Endothelial cell of umbilical vein (primary cell): ENCODE measurements at regions not wholly inside any gene's neighbourhood (a gene's known extent, or its start where the extent isn't known, plus 50 kb on each side); places are given as distances from the start of the nearest gene placed in this dataset.

Source experiments
- BruUV-seq: library from RNA; stranded (reverse); fragments of 400-500 nt; replicated peaks from 2 replicates; lab custom pipeline; 2021; lab: Mats Ljungman, UMichigan
- CTCF ChIA-PET: fragments of 300-600, 350-600 bp; sonication (Branson Sonifier 250); formaldehyde crosslinking; loops from one replicate; lab custom pipeline; 2021; ENCODE audit warnings: antibody characterized with exemption, inconsistent platforms; lab: Charles Lee
- POLR2A ChIA-PET: fragments of 300-600, 350-600 bp; sonication (Branson Sonifier 250); formaldehyde crosslinking; loops from one replicate; lab custom pipeline; 2021; ENCODE audit warnings: antibody characterized with exemption, inconsistent platforms; lab: Charles Lee
- DNase-seq: peaks from one replicate; pipeline ENCODE4 v3.0.0-alpha.2; 2011; ENCODE audit warnings: low read depth, low spot score
- FAIRE-seq: peaks from 2 replicates; lab custom pipeline; 2011; peaks lifted over from hg19 to GRCh38; lab: Jason Lieb, UNC
- H2AFZ ChIP-seq: 2 replicates; pipeline ENCODE4 v1.6.0; 2012; ENCODE audit warnings: low read depth, low read length, control low read depth, inconsistent platforms
- H3K27ac ChIP-seq: 2 replicates; pipeline ENCODE4 v1.5.1; 2011; ENCODE audit warnings: low read depth, mild to moderate bottlenecking, control low read depth, low read length, moderate library complexity; ENCODE audit not compliant: insufficient read depth
- H3K27me3 ChIP-seq, 2 experiments: 2 replicates each; pipeline versions ENCODE4 v1.6.0 to v1.6.1; 2011; ENCODE audit warnings: low read length in 2 of 2, mixed read lengths in 1 of 2; ENCODE audit not compliant: control insufficient read depth in 2 of 2, insufficient read depth in 2 of 2
- H3K36me3 ChIP-seq, 2 experiments: 2 replicates in 1 of 2; 3 replicates in 1 of 2; pipeline ENCODE4 v1.5.1; 2011; ENCODE audit warnings: low read length in 2 of 2, mild to moderate bottlenecking in 1 of 2, moderate library complexity in 1 of 2; ENCODE audit not compliant: control insufficient read depth in 2 of 2, insufficient read depth in 2 of 2; ENCODE audit errors: extremely low read depth in 1 of 2
- H3K4me1 ChIP-seq: 3 replicates; pipeline ENCODE4 v1.5.1; 2011; ENCODE audit warnings: mild to moderate bottlenecking, low read length; ENCODE audit not compliant: control insufficient read depth, insufficient read depth; ENCODE audit errors: extremely low read depth
- H3K4me2 ChIP-seq: 2 replicates; pipeline ENCODE4 v1.6.1; 2011; ENCODE audit warnings: low read length, control low read depth, mixed read lengths; ENCODE audit not compliant: insufficient read depth
- H3K4me3 ChIP-seq, 3 experiments: fragments of 200-600 bp in 1 of 3; sonication (generic), shearing (Covaris generic) in 1 of 3; replicated peaks in 1 of 3; 2 replicates each; pipeline ENCODE4 v1.5.1; 2011 to 2016; ENCODE audit warnings: control low read depth in 3 of 3, low read length in 3 of 3, mild to moderate bottlenecking in 2 of 3, inconsistent platforms in 1 of 3, low read depth in 1 of 3, moderate library complexity in 1 of 3; ENCODE audit not compliant: insufficient read depth in 1 of 3
- H3K79me2 ChIP-seq: 2 replicates; pipeline ENCODE4 v1.6.0; 2012; ENCODE audit warnings: low read length, inconsistent platforms; ENCODE audit not compliant: control insufficient read depth, insufficient read depth
- H3K9ac ChIP-seq: replicated peaks from 2 replicates; pipeline ENCODE3; 2011; ENCODE audit warnings: low read length, control low read depth; ENCODE audit not compliant: insufficient read depth; ENCODE audit errors: extremely low read depth
- H3K9me1 ChIP-seq: replicated peaks from 3 replicates; pipeline ENCODE4 v1.6.0; 2011; ENCODE audit warnings: mild to moderate bottlenecking, low read length; ENCODE audit not compliant: control insufficient read depth, insufficient read depth; ENCODE audit errors: extremely low read depth
- H3K9me3 ChIP-seq: replicated peaks from 2 replicates; pipeline ENCODE4 v1.5.1; 2012; ENCODE audit warnings: low read length, inconsistent platforms; ENCODE audit not compliant: control insufficient read depth, insufficient read depth
- H4K20me1 ChIP-seq: replicated peaks from 2 replicates; pipeline ENCODE3; 2011; ENCODE audit warnings: mild to moderate bottlenecking, low read length; ENCODE audit not compliant: control insufficient read depth, insufficient read depth; ENCODE audit errors: extremely low read depth
- CTCF ChIP-seq, 2 donors: IDR thresholded peaks; 1 replicate in 1 of 2; 2 replicates in 1 of 2; pipeline ENCODE4 v1.5.1; 2011; ENCODE audit warnings: low read length in 2 of 2, mild to moderate bottlenecking in 2 of 2, moderate library complexity in 2 of 2, control low read depth in 1 of 2, inconsistent platforms in 1 of 2, low read depth in 1 of 2; ENCODE audit not compliant: insufficient read depth in 1 of 2; ENCODE audit errors: extremely low read depth in 1 of 2
- EZH2 ChIP-seq: IDR thresholded peaks from 2 replicates; pipeline ENCODE4 v1.6.1; 2012; ENCODE audit warnings: borderline replicate concordance, low read depth, mild to moderate bottlenecking, moderate library complexity, low read length, inconsistent platforms; ENCODE audit not compliant: severe bottlenecking
- FOS ChIP-seq: IDR thresholded peaks from 2 replicates; pipeline ENCODE4 v1.6.1; 2011; ENCODE audit warnings: mild to moderate bottlenecking, low read length, moderate library complexity, borderline replicate concordance; ENCODE audit not compliant: insufficient read depth
- JUN ChIP-seq: IDR thresholded peaks from 2 replicates; pipeline ENCODE4 v1.6.1; 2011; ENCODE audit warnings: borderline replicate concordance, low read depth; ENCODE audit not compliant: insufficient read length, insufficient read depth
- MAX ChIP-seq: IDR thresholded peaks from 2 replicates; pipeline ENCODE4 v1.6.1; 2011; ENCODE audit not compliant: insufficient read depth, insufficient read length
- MYC ChIP-seq: IDR thresholded peaks from one replicate; pipeline ENCODE4 v1.6.1; 2011; ENCODE audit warnings: mild to moderate bottlenecking, low read depth, low read length
- POLR2A ChIP-seq: IDR thresholded peaks from 2 replicates; pipeline ENCODE4 v1.6.1; 2012; ENCODE audit warnings: low read depth, mild to moderate bottlenecking, control low read depth, low read length
- POLR2AphosphoS5 ChIP-seq: IDR thresholded peaks from 2 replicates; pipeline ENCODE4 v1.6.1; 2012; ENCODE audit warnings: low read depth, mild to moderate bottlenecking, control low read depth, low read length, moderate library complexity; ENCODE audit not compliant: insufficient read depth
- dilution Hi-C: fragments of 300-500 bp; cut with MboI; formaldehyde crosslinking; loops from one replicate; pipeline ENCODE4 v1.15.0; 2019; ENCODE audit warnings: low sequenced_read_pairs; ENCODE audit not compliant: extremely low pct_ligation_motif_present
- intact Hi-C: fragments of 100-400 bp; cut with micrococcal nuclease; formaldehyde crosslinking; loops from one replicate; pipeline ENCODE4 v1.10.0; 2022

- POLR2A ChIA-PET = no interaction called here
- H3K4me3 ChIP-seq = no peak overlapping the region
- dilution Hi-C loops (no loop called here), intact Hi-C loops (no loop called here)
- H3K27me3 ChIP-seq = no peaks in the 10 kb centered on the region
- H3K4me1 ChIP-seq = no peaks in the 10 kb centered on the region
- DNase-seq = no peak
- H3K9ac ChIP-seq = no peak overlapping the region
- CTCF ChIA-PET = interaction anchor here (1.4 to 1.9 kb wide), 3 partner anchors 52 to 176 kb away, joined by 3 to 10 read pairs (median 6); no protein-coding TSS in a partner anchor
- H2AFZ ChIP-seq = no peak overlapping the region
- H3K79me2 ChIP-seq = no peaks in the 10 kb centered on the region
- no peak for FAIRE-seq
- no peaks in the 10 kb centered on the region for H3K9me3 ChIP-seq
- no peaks in the 10 kb centered on the region for H4K20me1 ChIP-seq
- H3K36me3 ChIP-seq = no peaks in the 10 kb centered on the region
- no peak overlapping the region for H3K4me2 ChIP-seq
- TF ChIP-seq MAX (no peak), EZH2 (no peak), POLR2A (no peak), MYC (no peak), POLR2AphosphoS5 (no peak), FOS (no peak), JUN (no peak), CTCF (IDR thresholded peaks at IDR 0.05; ENCODE audit: extremely low read depth in 1 of 2, insufficient read depth in 1 of 2, low read depth in 1 of 2, low read length in 2 of 2) (no peak)
- no peaks in the 10 kb centered on the region for H3K9me1 ChIP-seq
- no peak overlapping the region for H3K27ac ChIP-seq
- no TSS peak for BruUV-seq
Observed at GRCh38 chr5:91243852-91244251, 139.3 kb downstream of the ARRDC3 start.
